H1 (cell line): ENCODE measurements at regions not wholly inside any gene's neighbourhood (a gene's known extent, or its start where the extent isn't known, plus 50 kb on each side); places are given as distances from the start of the nearest gene placed in this dataset.

Source experiments
- CHD1 ChIP-seq: IDR thresholded peaks from 2 replicates; pipeline ENCODE4 v1.6.1; 2012; ENCODE audit warnings: low read depth, low read length, improper control_type of control experiment
- CTCF ChIP-seq, 3 experiments: IDR thresholded peaks; 1 replicate in 2 of 3; 2 replicates in 1 of 3; pipeline versions ENCODE4 v1.5.1 to v1.6.1; 2011; ENCODE audit warnings: low read length in 3 of 3, mild to moderate bottlenecking in 3 of 3, inconsistent platforms in 2 of 3, low read depth in 1 of 3, moderate library complexity in 1 of 3; ENCODE audit not compliant: insufficient read depth in 1 of 3; ENCODE audit errors: control extremely low read depth in 1 of 3
- EZH2 ChIP-seq: fragments of 200-600 bp; sonication (generic); IDR thresholded peaks from 2 replicates; pipeline ENCODE4 v1.7.1; 2012; ENCODE audit warnings: low read depth, mild to moderate bottlenecking, moderate library complexity, low read length, inconsistent platforms; ENCODE audit not compliant: severe bottlenecking
- POLR2A ChIP-seq, 2 experiments: IDR thresholded peaks; 1 replicate in 1 of 2; 2 replicates in 1 of 2; pipeline ENCODE4 v1.6.1; 2011; ENCODE audit warnings: low read depth in 2 of 2, low read length in 2 of 2, mild to moderate bottlenecking in 2 of 2; ENCODE audit errors: control extremely low read depth in 1 of 2
- RFX5 ChIP-seq: IDR thresholded peaks from 2 replicates; pipeline ENCODE4 v1.6.1; 2011; ENCODE audit warnings: low read depth, low read length, improper control_type of control experiment, borderline replicate concordance
- TF ChIP-seq, protein P1 (sequence below): IDR thresholded peaks from 2 replicates; pipeline ENCODE4 v1.6.1; 2011; ENCODE audit warnings: low read depth, mild to moderate bottlenecking, low read length; ENCODE audit not compliant: insufficient read depth

DNA sequence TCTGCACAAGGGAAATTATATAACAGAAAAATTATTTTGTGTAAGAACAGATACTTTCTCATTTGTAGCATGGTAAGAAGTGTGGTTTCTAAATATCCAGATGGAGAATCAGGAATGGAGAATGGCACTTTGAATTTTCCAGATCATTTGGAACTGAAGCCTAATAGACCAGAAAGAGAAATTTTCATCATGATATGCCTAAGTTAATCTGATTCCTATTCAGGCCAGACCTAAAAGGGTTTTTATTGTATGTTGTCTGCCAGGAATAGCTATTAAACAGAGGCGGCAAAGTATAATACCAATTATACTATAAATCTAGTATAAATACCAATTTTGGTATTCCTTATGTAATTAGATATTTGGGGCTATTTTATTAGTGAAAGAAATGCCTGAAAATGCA lies 382.7 kb upstream of the FAR2 start:
- TF ChIP-seq, protein P1, sequence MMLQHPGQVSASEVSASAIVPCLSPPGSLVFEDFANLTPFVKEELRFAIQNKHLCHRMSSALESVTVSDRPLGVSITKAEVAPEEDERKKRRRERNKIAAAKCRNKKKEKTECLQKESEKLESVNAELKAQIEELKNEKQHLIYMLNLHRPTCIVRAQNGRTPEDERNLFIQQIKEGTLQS, result no peak
- TF ChIP-seq CTCF (IDR thresholded peaks at IDR 0.05; ENCODE audit: control extremely low read depth in 1 of 3, insufficient read depth in 1 of 3, low read depth in 1 of 3, low read length in 3 of 3), result no peak
- TF ChIP-seq RFX5, result no peak
- no peak for TF ChIP-seq EZH2
- TF ChIP-seq CHD1, result no peak
- no peak for TF ChIP-seq POLR2A (IDR thresholded peaks at IDR 0.05; ENCODE audit: control extremely low read depth in 1 of 2, low read depth in 2 of 2, low read length in 2 of 2)
